Liver (tissue), 3 donors: ENCODE measurements at regions not wholly inside any gene's neighbourhood (a gene's known extent, or its start where the extent isn't known, plus 50 kb on each side); places are given as distances from the start of the nearest gene placed in this dataset.

Experiments
- CTCF ChIP-seq: fragments of 150-350 bp; IDR thresholded peaks from 2 replicates; pipeline ENCODE4 v1.5.1; 2017; ENCODE audit warnings: improper control_type of control experiment, low read depth, low read length; ENCODE audit not compliant: missing input control
- GABPA ChIP-seq, 2 donors: IDR thresholded peaks in 1 of 2; conservative IDR thresholded peaks in 1 of 2; 2 replicates each; pipeline ENCODE4 v1.6.1; 2016; ENCODE audit warnings: antibody characterized with exemption in 2 of 2, mild to moderate bottlenecking in 1 of 2, moderate library complexity in 1 of 2
- HNF4G ChIP-seq: IDR thresholded peaks from 2 replicates; pipeline ENCODE4 v1.6.1; 2016; ENCODE audit warnings: antibody characterized with exemption
- NR2F2 ChIP-seq: IDR thresholded peaks from 2 replicates; pipeline ENCODE4 v1.6.1; 2016; ENCODE audit warnings: antibody characterized with exemption
- SP1 ChIP-seq: IDR thresholded peaks from 2 replicates; pipeline ENCODE4 v1.6.1; 2018; ENCODE audit warnings: antibody characterized with exemption, mild to moderate bottlenecking
- YY1 ChIP-seq: IDR thresholded peaks from 2 replicates; pipeline ENCODE4 v1.6.1; 2016; ENCODE audit warnings: antibody characterized with exemption, mild to moderate bottlenecking
- TF ChIP-seq, protein P1 (sequence below): IDR thresholded peaks from 2 replicates; pipeline ENCODE4 v1.6.1; 2016; ENCODE audit warnings: antibody characterized with exemption
- TF ChIP-seq, protein P2 (sequence below): IDR thresholded peaks from 2 replicates; pipeline ENCODE4 v1.6.1; 2016; ENCODE audit warnings: antibody characterized with exemption, mild to moderate bottlenecking
- donor health status: healthy.
- donor health status: healthy.

- TF ChIP-seq, protein P1, sequence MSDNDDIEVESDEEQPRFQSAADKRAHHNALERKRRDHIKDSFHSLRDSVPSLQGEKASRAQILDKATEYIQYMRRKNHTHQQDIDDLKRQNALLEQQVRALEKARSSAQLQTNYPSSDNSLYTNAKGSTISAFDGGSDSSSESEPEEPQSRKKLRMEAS: no peak
- TF ChIP-seq NR2F2 (no peak), SP1 (no peak), CTCF (no peak), GABPA (IDR thresholded peaks at IDR 0.05 in 1 of 2, conservative IDR thresholded peaks at IDR 0.05 in 1 of 2) (no peak), YY1 (no peak), HNF4G (no peak)
- TF ChIP-seq, protein P2, sequence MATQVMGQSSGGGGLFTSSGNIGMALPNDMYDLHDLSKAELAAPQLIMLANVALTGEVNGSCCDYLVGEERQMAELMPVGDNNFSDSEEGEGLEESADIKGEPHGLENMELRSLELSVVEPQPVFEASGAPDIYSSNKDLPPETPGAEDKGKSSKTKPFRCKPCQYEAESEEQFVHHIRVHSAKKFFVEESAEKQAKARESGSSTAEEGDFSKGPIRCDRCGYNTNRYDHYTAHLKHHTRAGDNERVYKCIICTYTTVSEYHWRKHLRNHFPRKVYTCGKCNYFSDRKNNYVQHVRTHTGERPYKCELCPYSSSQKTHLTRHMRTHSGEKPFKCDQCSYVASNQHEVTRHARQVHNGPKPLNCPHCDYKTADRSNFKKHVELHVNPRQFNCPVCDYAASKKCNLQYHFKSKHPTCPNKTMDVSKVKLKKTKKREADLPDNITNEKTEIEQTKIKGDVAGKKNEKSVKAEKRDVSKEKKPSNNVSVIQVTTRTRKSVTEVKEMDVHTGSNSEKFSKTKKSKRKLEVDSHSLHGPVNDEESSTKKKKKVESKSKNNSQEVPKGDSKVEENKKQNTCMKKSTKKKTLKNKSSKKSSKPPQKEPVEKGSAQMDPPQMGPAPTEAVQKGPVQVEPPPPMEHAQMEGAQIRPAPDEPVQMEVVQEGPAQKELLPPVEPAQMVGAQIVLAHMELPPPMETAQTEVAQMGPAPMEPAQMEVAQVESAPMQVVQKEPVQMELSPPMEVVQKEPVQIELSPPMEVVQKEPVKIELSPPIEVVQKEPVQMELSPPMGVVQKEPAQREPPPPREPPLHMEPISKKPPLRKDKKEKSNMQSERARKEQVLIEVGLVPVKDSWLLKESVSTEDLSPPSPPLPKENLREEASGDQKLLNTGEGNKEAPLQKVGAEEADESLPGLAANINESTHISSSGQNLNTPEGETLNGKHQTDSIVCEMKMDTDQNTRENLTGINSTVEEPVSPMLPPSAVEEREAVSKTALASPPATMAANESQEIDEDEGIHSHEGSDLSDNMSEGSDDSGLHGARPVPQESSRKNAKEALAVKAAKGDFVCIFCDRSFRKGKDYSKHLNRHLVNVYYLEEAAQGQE: no peak
These were observed 298.6 kb downstream of the PARP8 start for GRCh38 chr5:50964746-50965653.
